Right renal pelvis (tissue), 4 donors: ENCODE measurements at regions not wholly inside any gene's neighbourhood (a gene's known extent, or its start where the extent isn't known, plus 50 kb on each side); places are given as distances from the start of the nearest gene placed in this dataset.

Experiments
- DNase-seq, 4 donors: peaks; one replicate each; pipeline ENCODE4 v3.0.0-alpha.2; 2013; ENCODE audit warnings: low read depth in 4 of 4, low spot score in 3 of 4, missing footprints in 1 of 4

DNA sequence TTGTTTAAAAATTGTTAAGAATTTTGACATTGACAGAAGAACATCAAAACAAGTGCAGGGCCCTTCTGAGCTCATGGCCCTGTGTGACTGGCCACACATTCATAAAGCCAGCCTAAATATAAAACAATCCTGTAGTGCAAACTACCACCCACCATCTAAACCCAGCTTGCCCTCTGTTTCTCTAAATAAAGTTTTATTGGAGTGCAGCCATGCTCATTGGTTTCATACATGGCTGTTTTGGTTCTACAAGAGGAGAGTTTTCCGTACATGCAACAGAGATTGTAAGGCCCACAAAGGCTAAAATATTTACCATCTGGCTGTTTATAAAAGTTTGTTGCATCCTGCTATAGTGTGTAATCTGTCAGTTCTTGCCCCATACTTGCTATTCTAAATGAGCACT is 54.6 kb upstream of the TRIM24 start:
- DNase-seq = no peak

GRCh38 chr7:138407792-138408191 is 52.3 kb upstream of the TRIM24 start:
- no peak for DNase-seq
